NT2/D1 (cell line): ENCODE measurements at regions not wholly inside any gene's neighbourhood (a gene's known extent, or its start where the extent isn't known, plus 50 kb on each side); places are given as distances from the start of the nearest gene placed in this dataset.

ENCODE experiments used
- YY1 ChIP-seq: IDR thresholded peaks from 2 replicates; pipeline ENCODE4 v1.6.1; 2011; ENCODE audit not compliant: insufficient read length, insufficient read depth
- ZNF274 ChIP-seq: IDR thresholded peaks from 2 replicates; pipeline ENCODE4 v1.6.1; 2011; ENCODE audit warnings: mild to moderate bottlenecking, low read depth, low read length

- TF ChIP-seq ZNF274 = no peak
- no peak for TF ChIP-seq YY1
These were observed 630.8 kb upstream of the KCNMB2 start for GRCh38 chr3:177905173-177906125.
